MM.1S (cell line): ENCODE measurements at regions not wholly inside any gene's neighbourhood (a gene's known extent, or its start where the extent isn't known, plus 50 kb on each side); places are given as distances from the start of the nearest gene placed in this dataset.

Experiments used
- DNase-seq: peaks from one replicate; pipeline ENCODE4 v3.0.0-alpha.2; 2015
- H2AFZ ChIP-seq: fragments of 300-600 bp; sonication (generic); 2 replicates; pipeline ENCODE4 v1.6.0; 2016; ENCODE audit warnings: antibody characterized with exemption, low read length
- H3F3A ChIP-seq: fragments of 300-600 bp; sonication (generic); 2 replicates; pipeline ENCODE4 v1.6.1; 2016; ENCODE audit warnings: mild to moderate bottlenecking, antibody characterized with exemption, low read length, moderate library complexity, mixed read lengths; ENCODE audit not compliant: insufficient read depth
- H3K27ac ChIP-seq: fragments of 300-600 bp; sonication (generic); 2 replicates; pipeline ENCODE4 v1.5.1; 2016; ENCODE audit warnings: mild to moderate bottlenecking, low read length
- H3K27me3 ChIP-seq: fragments of 300-600 bp; sonication (generic); replicated peaks from 2 replicates; pipeline ENCODE4 v1.6.0; 2016; ENCODE audit warnings: low read length; ENCODE audit not compliant: insufficient read depth
- H3K36me3 ChIP-seq: fragments of 300-600 bp; sonication (generic); replicated peaks from 2 replicates; pipeline ENCODE4 v1.6.1; 2016; ENCODE audit warnings: mild to moderate bottlenecking, low read length, mixed read lengths; ENCODE audit not compliant: insufficient read depth
- H3K4me1 ChIP-seq: fragments of 300-600 bp; sonication (generic); 2 replicates; pipeline ENCODE4 v1.6.1; 2016; ENCODE audit warnings: low read length, mixed read lengths
- H3K4me2 ChIP-seq: fragments of 300-600 bp; sonication (generic); 2 replicates; pipeline ENCODE4 v1.6.0; 2016; ENCODE audit warnings: low read depth, low read length
- H3K4me3 ChIP-seq: fragments of 300-600 bp; sonication (generic); 2 replicates; pipeline ENCODE4 v1.5.1; 2016; ENCODE audit warnings: low read length, mixed read lengths
- H3K79me2 ChIP-seq: fragments of 300-600 bp; sonication (generic); 2 replicates; pipeline ENCODE4 v1.6.1; 2016; ENCODE audit warnings: mixed run types, low read length, mixed read lengths
- H3K9ac ChIP-seq: fragments of 300-600 bp; sonication (generic); 2 replicates; pipeline ENCODE4 v1.6.1; 2016; ENCODE audit warnings: low read length, mixed read lengths
- H3K9me2 ChIP-seq: fragments of 300-600 bp; sonication (generic); replicated peaks from 2 replicates; pipeline ENCODE4 v1.6.1; 2016; ENCODE audit warnings: mild to moderate bottlenecking, low read length, mixed read lengths; ENCODE audit not compliant: insufficient read depth
- H3K9me3 ChIP-seq: fragments of 300-600 bp; sonication (generic); replicated peaks from 2 replicates; pipeline ENCODE4 v1.6.1; 2016; ENCODE audit warnings: mild to moderate bottlenecking, low read length, mixed read lengths; ENCODE audit not compliant: insufficient read depth
- H4K20me1 ChIP-seq: fragments of 300-600 bp; sonication (generic); 2 replicates; pipeline ENCODE4 v1.6.1; 2016; ENCODE audit warnings: mild to moderate bottlenecking, low read length, moderate library complexity, mixed read lengths; ENCODE audit not compliant: insufficient read depth
- EZH2 ChIP-seq: fragments of 300-600 bp; sonication (generic); optimal IDR thresholded peaks from 2 replicates; pipeline ENCODE3; 2017; ENCODE audit warnings: low read depth, mild to moderate bottlenecking, antibody characterized with exemption, low read length, mixed read lengths
- EZH2phosphoT487 ChIP-seq: fragments of 300-600 bp; sonication (generic); IDR thresholded peaks from 2 replicates; pipeline ENCODE4 v1.6.1; 2018; ENCODE audit warnings: antibody characterized with exemption, low read length
- TF ChIP-seq, protein P1 (sequence below): fragments of 300-600 bp; sonication (generic); IDR thresholded peaks from 2 replicates; pipeline ENCODE4 v1.5.1; 2016; ENCODE audit warnings: antibody characterized with exemption, low read length, mixed read lengths

DNA sequence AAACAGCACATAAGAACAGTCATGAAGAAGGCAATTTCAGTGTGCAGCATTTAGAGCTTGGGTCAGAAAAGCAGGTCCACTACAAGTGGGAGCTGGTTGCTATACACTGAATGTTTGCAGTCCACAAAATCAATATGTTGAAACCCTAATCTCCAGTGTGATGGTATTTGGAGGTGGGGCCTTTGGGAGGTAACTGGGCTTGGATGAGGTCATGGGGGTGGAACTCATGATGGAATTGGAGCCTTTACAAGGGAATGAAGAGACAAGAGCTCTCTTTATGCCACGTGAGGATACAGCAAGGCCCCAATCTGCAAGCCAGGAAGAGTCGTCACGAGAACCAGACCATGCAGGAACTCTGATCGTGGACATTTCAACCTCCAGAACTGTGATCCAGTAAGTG is 216.7 kb upstream of the SLC35B3 start:
- no peak for TF ChIP-seq EZH2phosphoT487
- no peak for TF ChIP-seq EZH2
- TF ChIP-seq, protein P1, sequence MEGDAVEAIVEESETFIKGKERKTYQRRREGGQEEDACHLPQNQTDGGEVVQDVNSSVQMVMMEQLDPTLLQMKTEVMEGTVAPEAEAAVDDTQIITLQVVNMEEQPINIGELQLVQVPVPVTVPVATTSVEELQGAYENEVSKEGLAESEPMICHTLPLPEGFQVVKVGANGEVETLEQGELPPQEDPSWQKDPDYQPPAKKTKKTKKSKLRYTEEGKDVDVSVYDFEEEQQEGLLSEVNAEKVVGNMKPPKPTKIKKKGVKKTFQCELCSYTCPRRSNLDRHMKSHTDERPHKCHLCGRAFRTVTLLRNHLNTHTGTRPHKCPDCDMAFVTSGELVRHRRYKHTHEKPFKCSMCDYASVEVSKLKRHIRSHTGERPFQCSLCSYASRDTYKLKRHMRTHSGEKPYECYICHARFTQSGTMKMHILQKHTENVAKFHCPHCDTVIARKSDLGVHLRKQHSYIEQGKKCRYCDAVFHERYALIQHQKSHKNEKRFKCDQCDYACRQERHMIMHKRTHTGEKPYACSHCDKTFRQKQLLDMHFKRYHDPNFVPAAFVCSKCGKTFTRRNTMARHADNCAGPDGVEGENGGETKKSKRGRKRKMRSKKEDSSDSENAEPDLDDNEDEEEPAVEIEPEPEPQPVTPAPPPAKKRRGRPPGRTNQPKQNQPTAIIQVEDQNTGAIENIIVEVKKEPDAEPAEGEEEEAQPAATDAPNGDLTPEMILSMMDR, result no peak
- no peaks in the 10 kb centered on the region for H3K9me2 ChIP-seq
- H3F3A ChIP-seq, result no peaks in the 10 kb centered on the region
- no peak overlapping the region for H2AFZ ChIP-seq
- no peak for DNase-seq
- no peaks in the 10 kb centered on the region for H3K4me1 ChIP-seq
- H3K9ac ChIP-seq, result no peak overlapping the region
- no peak overlapping the region for H3K4me2 ChIP-seq
- no peaks in the 10 kb centered on the region for H3K36me3 ChIP-seq
- no peaks in the 10 kb centered on the region for H4K20me1 ChIP-seq
- no peaks in the 10 kb centered on the region for H3K27me3 ChIP-seq
- H3K4me3 ChIP-seq, result no peak overlapping the region
- no peak overlapping the region for H3K27ac ChIP-seq
- no peaks in the 10 kb centered on the region for H3K79me2 ChIP-seq
- no peaks in the 10 kb centered on the region for H3K9me3 ChIP-seq

DNA sequence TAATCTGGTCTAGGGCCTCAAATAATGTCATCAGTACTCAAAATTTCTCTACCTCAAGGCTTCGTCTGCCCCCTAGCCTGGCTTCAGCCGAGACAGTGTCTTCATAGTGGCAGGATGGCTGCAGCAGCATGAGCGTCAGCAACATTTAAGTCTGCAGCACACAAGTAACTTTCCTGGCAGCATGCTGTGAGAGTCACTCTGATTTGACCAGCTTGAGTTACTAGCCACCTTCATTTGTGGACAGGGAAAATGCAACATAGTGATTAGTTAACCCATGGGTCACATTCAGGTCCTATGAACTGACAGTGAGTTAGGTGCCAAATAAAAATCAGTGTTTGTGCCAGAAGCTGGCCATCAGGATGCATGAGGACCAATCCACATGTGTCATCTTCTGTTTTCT is 209.9 kb upstream of the SLC35B3 start:
- no peak overlapping the region for H2AFZ ChIP-seq
- TF ChIP-seq EZH2 (no peak), EZH2phosphoT487 (no peak)
- TF ChIP-seq, protein P1, result no peak
- no peaks in the 10 kb centered on the region for H4K20me1 ChIP-seq
- no peaks in the 10 kb centered on the region for H3K4me1 ChIP-seq
- no peak overlapping the region for H3K4me2 ChIP-seq
- no peaks in the 10 kb centered on the region for H3K36me3 ChIP-seq
- no peak overlapping the region for H3K9ac ChIP-seq
- H3K9me3 ChIP-seq, result no peaks in the 10 kb centered on the region
- no peak overlapping the region for H3K4me3 ChIP-seq
- no peaks in the 10 kb centered on the region for H3K9me2 ChIP-seq
- H3K79me2 ChIP-seq, result no peaks in the 10 kb centered on the region
- H3K27me3 ChIP-seq, result no peaks in the 10 kb centered on the region
- no peak overlapping the region for H3K27ac ChIP-seq
- DNase-seq, result no peak
- no peaks in the 10 kb centered on the region for H3F3A ChIP-seq

DNA sequence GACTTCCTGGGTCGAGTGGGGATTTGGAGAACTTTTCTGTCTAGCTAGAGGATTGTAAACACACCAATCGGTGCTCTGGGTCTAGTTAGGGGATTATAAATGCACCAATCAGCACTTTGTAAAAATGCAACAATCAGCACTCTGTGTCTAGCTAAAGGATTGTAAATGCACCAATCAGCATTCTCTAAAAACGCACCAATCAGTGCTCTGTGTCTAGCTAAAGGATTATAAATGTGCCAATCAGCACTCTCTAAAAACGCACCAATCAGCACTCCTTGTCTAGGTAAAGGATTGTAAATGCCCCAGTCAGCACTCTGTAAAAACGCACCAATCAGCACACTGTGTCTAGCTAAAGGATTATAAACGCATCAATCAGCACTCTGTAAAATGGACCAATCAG is 209.0 kb upstream of the SLC35B3 start:
- Histone ChIP-seq H3F3A (no peaks in the 10 kb centered on the region), H4K20me1 (no peaks in the 10 kb centered on the region), H2AFZ (no peak overlapping the region), H3K9me2 (no peaks in the 10 kb centered on the region), H3K27ac (no peak overlapping the region), H3K4me2 (no peak overlapping the region), H3K4me1 (no peaks in the 10 kb centered on the region), H3K4me3 (no peak overlapping the region), H3K9ac (no peak overlapping the region), H3K27me3 (no peaks in the 10 kb centered on the region), H3K9me3 (no peaks in the 10 kb centered on the region), H3K79me2 (no peaks in the 10 kb centered on the region), H3K36me3 (no peaks in the 10 kb centered on the region)
- DNase-seq, result no peak
- no peak for TF ChIP-seq EZH2
- TF ChIP-seq, protein P1, result no peak
- TF ChIP-seq EZH2phosphoT487, result no peak

DNA sequence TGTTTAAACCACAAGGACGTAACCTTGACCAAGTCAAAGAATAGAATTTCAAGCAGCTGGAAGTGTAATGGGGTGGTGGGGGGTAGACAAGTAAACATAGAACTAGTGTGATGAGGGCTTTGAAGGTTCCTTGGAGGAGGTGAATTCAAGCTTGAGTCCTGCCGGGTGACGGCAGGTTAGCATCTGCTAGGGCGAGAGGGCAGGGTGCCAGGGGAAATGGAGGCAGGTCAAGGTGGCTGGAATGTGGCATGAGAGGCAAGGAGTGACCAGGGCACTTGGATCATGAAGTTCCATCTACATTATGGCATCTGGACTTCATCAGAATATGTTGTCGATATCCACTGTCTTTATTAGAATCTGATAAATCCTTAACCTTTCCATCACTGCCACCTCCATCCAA is 207.5 kb upstream of the SLC35B3 start:
- no peaks in the 10 kb centered on the region for H3K27me3 ChIP-seq
- H3K36me3 ChIP-seq, result no peaks in the 10 kb centered on the region
- H3K27ac ChIP-seq, result no peak overlapping the region
- H3K4me3 ChIP-seq, result no peak overlapping the region
- no peaks in the 10 kb centered on the region for H3F3A ChIP-seq
- H4K20me1 ChIP-seq, result no peaks in the 10 kb centered on the region
- no peaks in the 10 kb centered on the region for H3K79me2 ChIP-seq
- H3K9me3 ChIP-seq, result no peaks in the 10 kb centered on the region
- no peak overlapping the region for H2AFZ ChIP-seq
- H3K4me2 ChIP-seq, result no peak overlapping the region
- TF ChIP-seq, protein P1, result no peak
- TF ChIP-seq EZH2phosphoT487 (no peak), EZH2 (no peak)
- DNase-seq, result no peak
- H3K9ac ChIP-seq, result no peak overlapping the region
- H3K4me1 ChIP-seq, result no peaks in the 10 kb centered on the region
- H3K9me2 ChIP-seq, result no peaks in the 10 kb centered on the region
